CD14-positive monocyte (primary cell): ENCODE measurements at regions not wholly inside any gene's neighbourhood (a gene's known extent, or its start where the extent isn't known, plus 50 kb on each side); places are given as distances from the start of the nearest gene placed in this dataset.

Experiments
- DNase-seq, 3 donors: peaks; one replicate each; pipeline ENCODE4 v3.0.0-alpha.2; 2011 to 2022
- H2AFZ ChIP-seq: 2 replicates; pipeline ENCODE4 v1.6.0; 2012; ENCODE audit warnings: mild to moderate bottlenecking, low read depth, low read length, inconsistent platforms; ENCODE audit not compliant: insufficient read depth, poor library complexity, severe bottlenecking
- H3K27ac ChIP-seq, 2 donors: 1 replicate in 1 of 2; 2 replicates in 1 of 2; pipeline ENCODE4 v1.5.1; 2012 to 2013; ENCODE audit warnings: low read length in 2 of 2, control low read depth in 1 of 2, inconsistent platforms in 1 of 2, low read depth in 1 of 2, mild to moderate bottlenecking in 1 of 2
- H3K27me3 ChIP-seq, 2 donors: one replicate each; pipeline versions ENCODE4 v1.6.0 to v1.6.1; 2011 to 2013; ENCODE audit warnings: low read length in 2 of 2; ENCODE audit not compliant: control insufficient read depth in 2 of 2, insufficient read depth in 2 of 2
- H3K36me3 ChIP-seq, 2 donors: replicated peaks in 1 of 2; 1 replicate in 1 of 2; 2 replicates in 1 of 2; pipeline versions ENCODE4 v1.5.1 to v1.6.1; 2012 to 2013; ENCODE audit warnings: low read length in 2 of 2, control low read depth in 1 of 2, inconsistent platforms in 1 of 2, mild to moderate bottlenecking in 1 of 2; ENCODE audit not compliant: insufficient read depth in 2 of 2, control insufficient read depth in 1 of 2
- H3K4me1 ChIP-seq, 2 donors: 1 replicate in 1 of 2; 2 replicates in 1 of 2; pipeline versions ENCODE4 v1.5.1 to v1.6.1; 2012 to 2013; ENCODE audit warnings: low read length in 2 of 2, control low read depth in 1 of 2, inconsistent platforms in 1 of 2, mild to moderate bottlenecking in 1 of 2, moderate library complexity in 1 of 2; ENCODE audit not compliant: insufficient read depth in 2 of 2, control insufficient read depth in 1 of 2
- H3K4me2 ChIP-seq: replicated peaks from 2 replicates; pipeline ENCODE3; 2012; ENCODE audit warnings: low read length, moderate library complexity, mild to moderate bottlenecking; ENCODE audit not compliant: poor library complexity, severe bottlenecking; ENCODE audit errors: extremely low read depth
- H3K4me3 ChIP-seq, 3 experiments: fragments of 200-600 bp in 1 of 3; sonication (generic) in 1 of 3; replicated peaks in 1 of 3; 1 replicate in 2 of 3; 2 replicates in 1 of 3; pipeline ENCODE4 v1.5.1; 2011 to 2013; ENCODE audit warnings: low read length in 3 of 3, mild to moderate bottlenecking in 3 of 3, control low read depth in 2 of 3, low read depth in 2 of 3, inconsistent platforms in 1 of 3, moderate library complexity in 1 of 3
- H3K79me2 ChIP-seq: 2 replicates; pipeline ENCODE4 v1.6.0; 2012; ENCODE audit warnings: mild to moderate bottlenecking, control low read depth, inconsistent platforms, low read length, moderate library complexity; ENCODE audit not compliant: insufficient read depth
- H3K9ac ChIP-seq: 2 replicates; pipeline ENCODE4 v1.6.0; 2017; ENCODE audit warnings: low read length, mild to moderate bottlenecking; ENCODE audit not compliant: insufficient read depth, poor library complexity, severe bottlenecking
- H3K9me3 ChIP-seq, 2 donors: replicated peaks in 1 of 2; 1 replicate in 1 of 2; 2 replicates in 1 of 2; pipeline versions ENCODE4 v1.5.1 to v1.6.1; 2012 to 2013; ENCODE audit warnings: low read length in 2 of 2, control low read depth in 1 of 2; ENCODE audit not compliant: control insufficient read depth in 1 of 2, insufficient read depth in 1 of 2
- H4K20me1 ChIP-seq: 2 replicates; pipeline ENCODE4 v1.6.0; 2012; ENCODE audit warnings: mild to moderate bottlenecking, low read length, control low read depth, moderate library complexity; ENCODE audit not compliant: insufficient read depth
- H3K27ac Mint-ChIP-seq, 7 donors: one replicate each; pipeline ENCODE4 v1.8.0; 2020; ENCODE audit warnings: mild to moderate bottlenecking in 7 of 7, mixed read lengths in 7 of 7, moderate library complexity in 6 of 7, inconsistent platforms in 2 of 7
- H3K27me3 Mint-ChIP-seq, 3 donors: one replicate each; pipeline ENCODE4 v1.8.0; 2021 to 2022; ENCODE audit warnings: low read depth in 3 of 3, mild to moderate bottlenecking in 3 of 3, mixed read lengths in 3 of 3, moderate library complexity in 3 of 3, inconsistent platforms in 1 of 3
- H3K36me3 Mint-ChIP-seq, 2 donors: one replicate each; pipeline ENCODE4 v1.8.0; 2020; ENCODE audit warnings: mixed read lengths in 2 of 2, inconsistent platforms in 1 of 2, mild to moderate bottlenecking in 1 of 2
- H3K4me1 Mint-ChIP-seq: one replicate; pipeline ENCODE4 v1.8.0; 2020; ENCODE audit warnings: mild to moderate bottlenecking, mixed read lengths
- H3K4me3 Mint-ChIP-seq, 2 donors: one replicate each; pipeline ENCODE4 v1.8.0; 2020; ENCODE audit warnings: mild to moderate bottlenecking in 2 of 2, mixed read lengths in 2 of 2, moderate library complexity in 1 of 2
- H3K9me3 Mint-ChIP-seq, 7 donors: one replicate each; pipeline ENCODE4 v1.8.0; 2020 to 2022; ENCODE audit warnings: mixed read lengths in 7 of 7, mild to moderate bottlenecking in 6 of 7, moderate library complexity in 6 of 7, inconsistent platforms in 2 of 7
- CTCF ChIP-seq: fragments of 200-600 bp; IDR thresholded peaks from one replicate; pipeline ENCODE4 v1.8.0; 2022; ENCODE audit warnings: antibody characterized with exemption, mild to moderate bottlenecking
- WGBS: methylation state at CpG from one replicate; pipeline ENCODE4 v1.1.5; 2013; ENCODE audit warnings: missing lambda C conversion rate; ENCODE audit not compliant: insufficient coverage; 5-methylcytosine and 5-hydroxymethylcytosine counted together
- intact Hi-C, 2 donors: fragments of 100-400 bp; cut with micrococcal nuclease; formaldehyde crosslinking; loops; one replicate each; pipeline versions ENCODE4 v1.15.0 to v1.15.1; 2023

GRCh38 chr12:16435875-16436554 lies 88.6 kb downstream of the MGST1 start:
- H3K36me3 ChIP-seq: no peaks in the 10 kb centered on the region
- DNase-seq: no peak
- H4K20me1 ChIP-seq: no peaks in the 10 kb centered on the region
- no peak overlapping the region for H3K4me2 ChIP-seq
- H3K9me3 Mint-ChIP-seq: peaks cover 0 to 6% (median 3%) of the 10 kb centered on the region in 7 donors
- H3K36me3 Mint-ChIP-seq: no peaks in the 10 kb centered on the region
- no peaks in the 10 kb centered on the region for H3K79me2 ChIP-seq
- no peak overlapping the region for H3K9ac ChIP-seq
- H3K4me1 ChIP-seq: no peaks in the 10 kb centered on the region
- no peaks in the 10 kb centered on the region for H3K4me1 Mint-ChIP-seq
- H3K27ac ChIP-seq: no peak overlapping the region
- no peak overlapping the region for H3K4me3 ChIP-seq
- H2AFZ ChIP-seq: no peak overlapping the region
- TF ChIP-seq CTCF: no peak
- no peaks in the 10 kb centered on the region for H3K9me3 ChIP-seq
- no peak overlapping the region for H3K4me3 Mint-ChIP-seq
- no peak overlapping the region for H3K27ac Mint-ChIP-seq
- WGBS: no CpG with 5 or more reads among the region's 3 CpGs
- intact Hi-C loops: no loop called here
- H3K27me3 Mint-ChIP-seq: peaks cover 0 to 2% (median 0%) of the 10 kb centered on the region in 3 donors
- no peaks in the 10 kb centered on the region for H3K27me3 ChIP-seq

- intact Hi-C loops: no loop called here
- no peaks in the 10 kb centered on the region for H4K20me1 ChIP-seq
- Mint-ChIP-seq H3K9me3 (peaks cover 0 to 6% (median 3%) of the 10 kb centered on the region in 7 donors), H3K27ac (no peak overlapping the region), H3K4me1 (no peaks in the 10 kb centered on the region), H3K4me3 (no peak overlapping the region), H3K36me3 (no peaks in the 10 kb centered on the region), H3K27me3 (peaks cover 0 to 2% (median 0%) of the 10 kb centered on the region in 3 donors)
- H3K9me3 ChIP-seq: no peaks in the 10 kb centered on the region
- no peak overlapping the region for H3K4me3 ChIP-seq
- H3K36me3 ChIP-seq: no peaks in the 10 kb centered on the region
- H3K27me3 ChIP-seq: no peaks in the 10 kb centered on the region
- H3K4me1 ChIP-seq: no peaks in the 10 kb centered on the region
- no peak for TF ChIP-seq CTCF
- WGBS: 65% methylated on average over 4 of the region's 5 CpGs
- no peak for DNase-seq
- no peaks in the 10 kb centered on the region for H3K79me2 ChIP-seq
- no peak overlapping the region for H3K9ac ChIP-seq
- H3K4me2 ChIP-seq: no peak overlapping the region
- H3K27ac ChIP-seq: no peak overlapping the region
- no peak overlapping the region for H2AFZ ChIP-seq
These were observed 89.9 kb downstream of the MGST1 start for GRCh38 chr12:16437281-16437816.
